ENCODE measurements at regions not wholly inside any gene's neighbourhood (a gene's known extent, or its start where the extent isn't known, plus 50 kb on each side); places are given as distances from the start of the nearest gene placed in this dataset.
A peak's percentile ranks its signal among the peaks of the same experiment; 100 is the strongest.
"Not testable (repeated sequence)": the region's sequence is repeated elsewhere in the genome, so short reads cannot be mapped to it uniquely, and the experiment has no call there.

- DNase-seq (ENCODE audit: low read depth, low spot score) = no peak
These were observed 112.5 kb downstream of the EFEMP1 start for GRCh38 chr2:55811048-55811447.

GRCh38 chr2:55810622-55811020 is 113.0 kb downstream of the EFEMP1 start:
- DNase-seq (ENCODE audit: low read depth, low spot score) = no peak

- no peak for DNase-seq (ENCODE audit: low read depth, low spot score)
These were observed 113.5 kb downstream of the EFEMP1 start for GRCh38 chr2:55809875-55810621.

- no peak for DNase-seq (ENCODE audit: low read depth, low spot score)
These were observed 114.3 kb upstream of the PNPT1 start for GRCh38 chr2:55807900-55808299.

- no peak for DNase-seq (ENCODE audit: low read depth, low spot score)
These were observed 112.0 kb upstream of the PNPT1 start for GRCh38 chr2:55805686-55806085.

GRCh38 chr2:55804535-55804934 is 110.9 kb upstream of the PNPT1 start:
- DNase-seq (ENCODE audit: low read depth, low spot score) = no peak

GRCh38 chr2:55802067-55802466 is 108.4 kb upstream of the PNPT1 start:
- no peak for DNase-seq (ENCODE audit: low read depth, low spot score)

GRCh38 chr2:55801436-55801835 is 107.8 kb upstream of the PNPT1 start:
- DNase-seq (ENCODE audit: low read depth, low spot score) = no peak

GRCh38 chr2:55799624-55800023 is 106.0 kb upstream of the PNPT1 start:
- DNase-seq (ENCODE audit: low read depth, low spot score) = not testable (repeated sequence)

GRCh38 chr2:55796121-55796520 is 102.5 kb upstream of the PNPT1 start:
- no peak for DNase-seq (ENCODE audit: low read depth, low spot score)

GRCh38 chr2:55793602-55794001 is 100.0 kb upstream of the PNPT1 start:
- not testable (repeated sequence) for DNase-seq (ENCODE audit: low read depth, low spot score)

- DNase-seq (ENCODE audit: low read depth, low spot score) = no peak
These were observed 92.6 kb upstream of the PNPT1 start for GRCh38 chr2:55786280-55786679.

- not testable (repeated sequence) for DNase-seq (ENCODE audit: low read depth, low spot score)
These were observed 90.1 kb upstream of the PNPT1 start for GRCh38 chr2:55783751-55784150.

- DNase-seq (ENCODE audit: low read depth, low spot score) = no peak
These were observed 89.0 kb upstream of the PNPT1 start for GRCh38 chr2:55782528-55783173.

GRCh38 chr2:55781542-55781941 is 87.9 kb upstream of the PNPT1 start:
- DNase-seq (ENCODE audit: low read depth, low spot score) = no peak

GRCh38 chr2:55780697-55781096 is 87.1 kb upstream of the PNPT1 start:
- DNase-seq (ENCODE audit: low read depth, low spot score) = no peak

GRCh38 chr2:55779459-55780421 is 86.1 kb upstream of the PNPT1 start:
- DNase-seq (ENCODE audit: low read depth, low spot score) = peak; percentile 9

GRCh38 chr2:55776966-55777365 is 83.3 kb upstream of the PNPT1 start:
- DNase-seq (ENCODE audit: low read depth, low spot score) = no peak

GRCh38 chr2:55776479-55776878 is 82.8 kb upstream of the PNPT1 start:
- no peak for DNase-seq (ENCODE audit: low read depth, low spot score)

GRCh38 chr2:55775828-55776227 is 82.2 kb upstream of the PNPT1 start:
- DNase-seq (ENCODE audit: low read depth, low spot score) = no peak

GRCh38 chr2:55773651-55774050 is 80.0 kb upstream of the PNPT1 start:
- not testable (repeated sequence) for DNase-seq (ENCODE audit: low read depth, low spot score)
